ENCODE measurements at regions not wholly inside any gene's neighbourhood (a gene's known extent, or its start where the extent isn't known, plus 50 kb on each side); places are given as distances from the start of the nearest gene placed in this dataset.
A peak's percentile ranks its signal among the peaks of the same experiment; 100 is the strongest.

- Mint-ChIP-seq H3K27ac (no peak overlapping the region), H3K4me1 (ENCODE audit: low read depth) (no peaks in the 10 kb centered on the region), H3K4me3 (ENCODE audit: low read depth) (no peak overlapping the region), H3K9me3 (ENCODE audit: low read depth) (no peaks in the 10 kb centered on the region), H3K27me3 (peaks cover 21% of the 10 kb centered on the region), H3K36me3 (ENCODE audit: insufficient read depth) (no peaks in the 10 kb centered on the region)
- no peak for DNase-seq (ENCODE audit: low spot score, unreplicated experiment)
- no peak for TF ChIP-seq CTCF (IDR thresholded peaks at IDR 0.05; ENCODE audit: unreplicated experiment)
Observed at GRCh38 chr15:79192462-79193036, 90.0 kb upstream of the ANKRD34C start.

GRCh38 chr15:79190093-79190492 lies 92.4 kb upstream of the ANKRD34C start:
- Mint-ChIP-seq H3K9me3 (ENCODE audit: low read depth) (no peaks in the 10 kb centered on the region), H3K27me3 (peaks cover 8% of the 10 kb centered on the region), H3K27ac (no peak overlapping the region), H3K36me3 (ENCODE audit: insufficient read depth) (no peaks in the 10 kb centered on the region), H3K4me1 (ENCODE audit: low read depth) (no peaks in the 10 kb centered on the region), H3K4me3 (ENCODE audit: low read depth) (no peak overlapping the region)
- DNase-seq (ENCODE audit: low spot score, unreplicated experiment): no peak
- no peak for TF ChIP-seq CTCF (IDR thresholded peaks at IDR 0.05; ENCODE audit: unreplicated experiment)

- no peak overlapping the region for H3K4me3 Mint-ChIP-seq (ENCODE audit: low read depth)
- no peaks in the 10 kb centered on the region for H3K4me1 Mint-ChIP-seq (ENCODE audit: low read depth)
- no peak overlapping the region for H3K27ac Mint-ChIP-seq
- no peak for DNase-seq (ENCODE audit: low spot score, unreplicated experiment)
- peaks cover 16% of the 10 kb centered on the region for H3K27me3 Mint-ChIP-seq
- H3K36me3 Mint-ChIP-seq (ENCODE audit: insufficient read depth): no peaks in the 10 kb centered on the region
- TF ChIP-seq CTCF (IDR thresholded peaks at IDR 0.05; ENCODE audit: unreplicated experiment): no peak
- no peaks in the 10 kb centered on the region for H3K9me3 Mint-ChIP-seq (ENCODE audit: low read depth)
Observed at GRCh38 chr15:79186616-79187015, 95.9 kb upstream of the ANKRD34C start.

- Mint-ChIP-seq H3K27me3 (peaks cover 12% of the 10 kb centered on the region), H3K9me3 (ENCODE audit: low read depth) (no peaks in the 10 kb centered on the region), H3K36me3 (ENCODE audit: insufficient read depth) (no peaks in the 10 kb centered on the region), H3K27ac (no peak overlapping the region), H3K4me3 (ENCODE audit: low read depth) (no peak overlapping the region), H3K4me1 (ENCODE audit: low read depth) (no peaks in the 10 kb centered on the region)
- TF ChIP-seq CTCF (IDR thresholded peaks at IDR 0.05; ENCODE audit: unreplicated experiment): no peak
- no peak for DNase-seq (ENCODE audit: low spot score, unreplicated experiment)
Observed at GRCh38 chr15:79185199-79185598, 94.6 kb upstream of the RASGRF1 start.

GRCh38 chr15:79184465-79184892 lies 93.9 kb upstream of the RASGRF1 start:
- Mint-ChIP-seq H3K27ac (no peak overlapping the region), H3K4me3 (ENCODE audit: low read depth) (no peak overlapping the region), H3K27me3 (peaks cover 12% of the 10 kb centered on the region), H3K9me3 (ENCODE audit: low read depth) (no peaks in the 10 kb centered on the region), H3K36me3 (ENCODE audit: insufficient read depth) (no peaks in the 10 kb centered on the region), H3K4me1 (ENCODE audit: low read depth) (no peaks in the 10 kb centered on the region)
- peak; percentile 60 for DNase-seq (ENCODE audit: low spot score, unreplicated experiment)
- TF ChIP-seq CTCF (IDR thresholded peaks at IDR 0.05; ENCODE audit: unreplicated experiment): peak; percentile 98

Data from progenitor cell of endocrine pancreas (in vitro differentiated cells).